HG03064 (cell line): ENCODE measurements at regions not wholly inside any gene's neighbourhood (a gene's known extent, or its start where the extent isn't known, plus 50 kb on each side); places are given as distances from the start of the nearest gene placed in this dataset.

ENCODE experiments used
- ATAC-seq: cut with Tn5 transposase; IDR thresholded peaks from one replicate; pipeline ENCODE4 v1.9.1; 2021; ENCODE audit warnings: low read depth; ENCODE audit not compliant: unreplicated experiment

DNA sequence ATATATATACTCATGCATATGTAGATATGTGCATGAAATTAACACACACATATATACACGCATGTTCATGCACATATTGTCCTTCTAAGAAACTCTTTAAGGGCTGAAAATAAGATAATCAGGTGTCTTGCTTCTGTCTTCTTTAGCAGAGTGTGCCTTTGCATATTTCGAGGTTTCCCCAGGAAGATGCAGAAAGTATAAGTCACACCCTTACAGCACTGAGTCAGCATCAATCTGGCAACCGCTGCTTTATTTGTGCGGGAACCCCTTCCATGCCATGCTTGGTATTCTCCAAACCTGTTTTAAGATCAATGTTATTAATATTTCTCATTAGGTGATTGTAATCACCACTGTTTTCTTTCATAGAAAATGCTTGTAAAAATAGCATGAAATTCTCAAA, 557.9 kb downstream of the CAAP1 start:
- no peak for ATAC-seq

DNA sequence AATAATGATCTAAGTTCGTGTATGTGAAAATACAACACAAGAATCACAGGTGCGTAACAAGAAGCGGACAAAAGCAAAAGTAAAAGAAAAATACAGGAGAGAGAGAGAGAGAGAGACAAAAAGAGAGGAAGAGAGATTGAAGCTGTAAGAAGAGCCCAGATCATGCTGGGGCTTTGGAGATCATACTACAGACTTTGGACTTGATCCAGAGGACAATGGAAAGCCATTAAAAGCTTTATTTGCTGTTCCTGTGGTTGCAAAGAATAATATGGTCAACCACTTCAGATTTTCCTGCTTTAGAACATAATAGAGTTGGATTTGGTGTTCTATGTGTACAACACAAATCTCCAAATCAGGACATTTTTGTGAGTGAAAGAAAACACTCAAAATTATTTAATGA, 561.4 kb downstream of the CAAP1 start:
- no peak for ATAC-seq

DNA sequence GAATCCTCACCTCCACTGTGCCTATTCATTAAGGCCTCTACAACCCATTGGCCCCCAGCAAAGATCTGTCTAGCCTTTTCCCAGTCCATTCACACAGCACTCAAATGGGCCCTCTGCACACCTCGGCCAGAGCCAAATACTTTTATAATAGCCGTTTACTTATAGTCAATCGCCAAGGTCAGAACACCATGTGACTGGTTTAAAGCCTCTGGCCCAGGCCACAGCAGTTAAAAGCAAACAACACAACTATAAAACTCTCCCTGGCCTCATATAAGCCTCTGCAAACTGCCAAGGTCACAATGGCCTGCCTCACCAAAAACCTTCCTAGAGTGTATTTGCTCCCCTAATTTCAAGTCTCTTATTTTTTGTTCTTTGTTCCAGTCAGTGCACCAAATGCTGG, 562.6 kb downstream of the CAAP1 start:
- ATAC-seq: no peak

DNA sequence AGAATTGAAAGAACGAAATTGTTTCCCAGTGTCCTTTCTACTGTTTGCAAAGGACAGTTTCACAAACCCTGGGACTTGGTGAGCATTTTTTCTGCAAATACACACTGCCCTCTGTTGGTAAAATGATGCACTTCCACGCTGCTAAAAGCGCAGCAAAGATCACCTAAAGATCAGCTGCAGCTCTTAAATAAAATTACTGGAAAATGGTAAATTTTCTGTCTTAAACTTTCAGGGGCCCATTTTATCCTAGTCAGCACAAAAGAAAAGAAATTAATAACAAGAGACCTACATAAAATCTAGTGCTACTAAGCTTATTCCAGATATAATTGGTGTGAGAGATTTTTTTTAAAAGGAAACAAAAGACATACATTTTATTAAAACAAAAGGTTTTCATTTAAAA, 566.0 kb downstream of the CAAP1 start:
- no peak for ATAC-seq

DNA sequence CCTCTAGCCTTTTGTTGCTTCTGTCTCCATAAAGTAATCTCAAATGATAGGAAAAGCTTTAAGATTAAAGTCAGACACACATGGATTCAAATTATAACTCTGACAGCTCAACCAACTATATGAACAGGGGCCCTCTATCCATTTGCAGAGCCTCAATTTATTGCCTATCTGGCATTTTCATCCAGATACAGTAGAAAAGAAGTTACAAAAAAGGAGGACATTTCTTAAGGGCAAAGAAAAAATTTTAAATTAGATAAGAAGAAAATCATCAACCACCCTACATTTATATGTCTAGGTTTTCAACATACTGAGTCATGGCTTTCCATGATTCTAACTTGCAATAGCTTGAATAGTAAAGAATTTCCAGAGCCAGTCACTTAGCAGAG, 567.2 kb downstream of the CAAP1 start:
- ATAC-seq: no peak

DNA sequence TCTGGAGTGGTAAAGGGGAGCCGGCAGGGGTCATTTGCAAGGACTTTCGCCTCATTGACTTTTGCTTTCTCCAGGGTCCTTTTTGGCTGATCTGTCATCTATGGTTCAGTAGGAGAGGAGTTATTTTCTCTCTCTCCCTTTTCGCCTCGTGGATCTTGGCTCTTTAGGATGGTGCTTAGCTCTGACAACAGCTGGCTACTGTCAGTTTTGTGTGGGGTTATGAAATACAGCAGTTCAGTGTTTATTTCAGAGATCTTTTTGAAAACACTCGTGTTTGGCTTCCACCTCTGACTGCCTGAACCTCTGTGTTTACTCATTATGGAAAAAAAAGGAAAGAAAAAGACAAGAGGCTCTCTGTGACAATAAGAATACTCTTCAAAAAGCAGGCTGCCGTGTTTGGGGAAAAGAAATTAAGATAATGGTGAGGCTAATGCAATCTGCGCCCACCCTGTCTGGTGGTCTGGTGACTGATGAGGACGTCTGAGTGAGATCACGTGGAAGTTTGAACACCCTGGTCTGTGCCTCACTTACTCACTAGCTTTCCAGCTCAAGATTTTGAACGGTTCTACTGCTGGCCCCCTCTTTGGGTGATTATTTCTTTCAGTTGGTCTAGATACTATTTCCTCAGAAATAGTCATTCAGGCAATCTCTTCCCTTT, 567.7 kb downstream of the CAAP1 start:
- no peak for ATAC-seq

DNA sequence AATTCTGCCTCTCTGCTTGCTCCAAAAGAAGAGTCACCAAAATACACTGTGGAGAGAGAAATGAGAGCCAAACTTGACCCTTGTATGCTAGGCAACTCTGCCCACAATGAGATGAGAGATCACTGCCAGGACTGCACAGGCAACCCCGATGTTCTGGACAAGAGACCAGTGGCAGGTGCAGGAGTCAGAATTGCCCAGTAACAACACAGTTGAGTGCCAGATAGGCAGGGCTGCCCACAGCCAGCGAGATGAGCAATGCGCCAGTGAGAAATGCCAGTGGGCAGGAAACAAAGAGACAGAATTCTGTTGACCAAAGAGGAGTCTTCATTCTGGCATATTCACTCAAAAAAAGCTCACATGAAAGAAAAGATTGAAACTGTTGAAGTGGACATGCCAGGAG, 570.7 kb downstream of the CAAP1 start:
- no peak for ATAC-seq

DNA sequence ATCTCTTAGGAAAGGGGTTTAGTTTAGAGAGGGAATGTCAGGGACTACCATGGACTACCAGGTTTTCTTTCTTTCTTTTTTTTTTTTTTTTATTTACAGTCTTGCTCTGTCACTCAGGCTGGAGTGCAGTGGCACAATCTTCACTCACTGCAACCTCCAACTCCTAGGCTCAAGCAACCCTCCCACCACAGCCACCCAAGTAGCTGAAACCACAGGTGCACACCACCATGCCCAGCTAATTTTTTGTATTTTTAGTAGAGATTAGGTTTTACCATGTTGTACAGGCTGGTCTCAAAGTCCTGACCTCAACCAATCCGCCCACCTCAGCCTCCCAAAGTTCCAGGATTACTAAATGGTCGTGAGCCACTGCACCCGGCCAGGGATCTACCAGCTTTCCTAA, 572.7 kb downstream of the CAAP1 start:
- no peak for ATAC-seq

DNA sequence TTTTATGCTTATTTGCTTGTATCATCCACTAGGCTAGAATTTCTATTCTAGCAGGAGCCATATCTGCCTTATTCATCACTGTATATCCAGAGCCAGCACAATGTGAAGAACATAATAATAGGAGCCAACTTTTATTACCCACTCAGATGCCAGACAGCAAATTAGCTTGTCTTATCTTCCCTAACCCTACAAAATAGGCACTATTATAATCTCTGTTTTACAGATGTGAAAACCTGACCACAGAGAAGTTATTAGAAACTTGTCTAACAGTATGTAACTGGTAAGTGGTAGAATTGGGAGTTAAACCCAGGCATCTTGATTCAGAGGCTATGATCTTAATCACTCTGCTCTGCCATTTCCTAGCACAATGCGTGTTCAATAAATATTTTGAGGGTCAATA, 579.5 kb downstream of the CAAP1 start:
- ATAC-seq: no peak

DNA sequence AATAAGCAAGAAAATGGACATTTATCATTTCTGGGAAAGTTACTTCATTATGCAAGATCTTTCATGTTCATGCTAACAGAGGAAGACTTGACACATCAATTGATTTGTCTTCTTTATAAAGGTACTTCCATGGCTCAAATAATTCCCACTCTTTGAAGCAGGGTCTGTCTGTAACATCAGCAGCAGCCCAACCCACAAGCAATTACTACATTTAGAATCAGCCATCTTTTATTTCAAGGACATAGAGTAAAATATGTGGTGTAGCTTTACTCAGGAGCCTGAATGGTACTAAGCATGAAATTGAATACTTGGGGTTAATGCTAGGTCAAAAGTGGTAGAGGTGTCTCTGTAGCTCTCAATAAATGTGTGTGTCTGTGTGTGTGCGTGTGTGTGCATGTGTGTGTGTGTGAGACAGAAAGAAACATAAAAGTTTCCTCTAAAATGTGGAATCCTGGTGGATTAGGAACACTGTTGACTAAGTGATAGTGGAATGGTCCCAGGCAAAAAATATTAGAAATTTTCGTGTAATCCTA, 581.1 kb downstream of the CAAP1 start:
- ATAC-seq: no peak

DNA sequence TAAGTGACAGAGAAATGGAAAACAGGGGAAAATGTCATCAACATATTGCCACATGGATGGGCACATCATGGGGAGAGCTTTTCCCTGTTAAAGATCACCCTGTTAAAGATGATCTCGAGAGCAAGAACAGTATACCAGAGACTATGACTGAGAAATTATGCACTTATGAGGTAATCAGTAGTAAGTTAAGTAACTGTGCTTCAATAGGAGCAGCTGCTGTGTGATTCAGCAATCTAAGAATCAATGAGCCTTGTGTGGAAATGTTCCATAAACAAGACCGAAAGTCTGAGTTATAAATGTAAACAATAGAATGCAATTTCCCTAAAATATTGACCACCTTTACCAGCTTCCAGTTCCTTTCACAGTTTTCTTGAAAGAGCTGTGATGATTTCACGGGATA, 582.3 kb downstream of the CAAP1 start:
- no peak for ATAC-seq

DNA sequence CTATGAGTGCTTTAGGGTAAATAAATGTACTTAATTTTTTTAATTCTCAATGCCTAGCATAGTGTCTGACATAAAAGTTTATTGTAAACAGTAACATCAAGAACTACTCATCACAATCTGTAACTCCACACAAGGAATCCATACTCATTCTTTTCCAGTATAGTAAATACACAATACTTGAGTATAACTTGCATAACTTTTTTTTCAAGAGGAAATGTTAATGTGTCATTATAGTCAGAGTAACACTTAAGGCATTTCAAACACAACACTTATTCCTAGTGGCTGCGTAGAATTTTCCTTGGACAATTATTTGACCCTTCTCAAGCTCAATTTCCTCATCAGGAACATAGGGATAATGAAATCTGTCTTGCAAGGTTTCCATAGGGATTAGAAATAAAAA, 584.3 kb downstream of the CAAP1 start:
- no peak for ATAC-seq

DNA sequence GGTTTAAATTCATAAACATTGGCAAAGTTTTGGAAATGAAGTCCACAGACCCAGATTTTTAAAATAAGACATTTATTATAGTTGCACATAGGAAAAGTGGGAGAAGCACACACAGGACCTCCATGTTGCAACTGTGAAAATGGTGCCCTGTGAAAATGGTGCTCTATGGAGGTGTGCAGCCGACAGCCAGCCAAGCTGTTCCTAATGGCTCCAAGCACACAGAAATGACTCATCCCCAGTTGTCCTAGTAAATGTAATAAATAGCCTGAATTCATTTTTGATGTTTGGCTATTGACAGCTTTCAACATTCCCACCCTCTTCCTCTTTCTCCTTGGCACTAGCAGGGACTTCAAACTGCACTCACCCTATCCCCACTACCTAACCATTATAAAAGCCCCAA, 590.9 kb downstream of the CAAP1 start:
- no peak for ATAC-seq

DNA sequence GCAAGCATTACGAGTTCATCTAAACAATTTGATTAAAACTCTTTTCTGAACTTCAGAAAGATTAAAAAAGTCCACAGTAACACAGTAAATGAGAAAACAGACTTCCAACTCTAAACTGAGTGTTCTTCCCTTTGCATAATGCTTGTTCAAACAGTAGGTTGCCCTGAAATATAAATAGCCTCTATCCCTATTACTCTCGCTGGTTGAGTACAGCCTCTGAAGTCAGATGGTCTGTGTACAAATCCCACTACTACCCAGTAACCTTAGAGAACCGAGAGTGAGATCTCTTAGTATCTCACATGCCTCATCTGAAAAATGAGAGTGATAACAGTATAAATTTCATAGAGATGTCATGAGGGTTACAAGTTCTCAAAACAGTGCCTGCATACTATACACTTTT, 591.6 kb downstream of the CAAP1 start:
- ATAC-seq: no peak

DNA sequence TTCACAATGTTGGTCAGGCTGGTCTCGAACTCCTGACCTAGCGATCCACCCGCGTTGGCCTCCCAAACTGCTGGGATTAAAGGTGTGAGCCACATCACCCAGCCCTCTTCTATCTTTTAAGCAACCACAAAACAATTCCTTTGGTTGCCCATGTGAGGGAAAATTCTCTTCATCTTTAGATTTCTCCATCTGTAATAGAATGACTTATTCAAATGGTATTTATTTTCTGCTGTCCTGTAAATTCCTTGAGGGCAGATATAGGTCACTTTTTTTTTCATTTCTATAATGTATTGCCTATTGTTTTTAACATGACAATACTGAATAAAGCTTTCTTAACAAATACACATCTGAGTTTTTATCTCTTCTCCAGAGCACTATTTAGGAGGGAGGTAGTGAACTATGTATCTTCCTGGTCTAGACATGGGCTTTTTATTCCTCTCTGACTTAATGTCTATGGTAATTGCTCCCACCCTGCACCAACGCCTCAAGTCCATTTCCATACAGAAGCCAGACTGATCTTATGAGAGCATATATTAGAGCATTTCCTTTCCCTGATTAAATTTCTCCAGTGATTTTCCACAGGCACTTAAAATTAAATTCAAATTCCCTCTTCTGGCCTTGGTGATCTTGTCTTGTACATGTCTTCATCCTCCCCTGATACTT, 595.6 kb downstream of the CAAP1 start:
- ATAC-seq: no peak

DNA sequence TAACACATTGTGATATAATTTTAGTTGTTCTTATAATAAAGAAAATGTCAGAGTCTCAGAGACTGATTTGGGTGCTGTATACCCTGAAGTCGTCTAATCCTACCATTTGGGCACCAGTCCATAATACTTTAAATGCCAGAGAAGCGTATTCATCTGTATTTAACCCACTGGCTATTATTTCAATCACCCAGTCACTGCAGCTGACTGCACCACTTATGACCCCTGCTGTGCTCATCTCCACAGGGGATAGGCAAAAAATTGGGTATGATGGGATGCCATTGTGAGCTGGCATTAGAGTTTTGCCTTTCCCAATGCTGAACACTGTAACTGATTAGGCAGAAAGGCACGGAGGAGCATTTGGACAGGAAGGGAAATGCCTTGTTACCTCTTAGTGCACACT, 599.7 kb downstream of the CAAP1 start:
- ATAC-seq: no peak

DNA sequence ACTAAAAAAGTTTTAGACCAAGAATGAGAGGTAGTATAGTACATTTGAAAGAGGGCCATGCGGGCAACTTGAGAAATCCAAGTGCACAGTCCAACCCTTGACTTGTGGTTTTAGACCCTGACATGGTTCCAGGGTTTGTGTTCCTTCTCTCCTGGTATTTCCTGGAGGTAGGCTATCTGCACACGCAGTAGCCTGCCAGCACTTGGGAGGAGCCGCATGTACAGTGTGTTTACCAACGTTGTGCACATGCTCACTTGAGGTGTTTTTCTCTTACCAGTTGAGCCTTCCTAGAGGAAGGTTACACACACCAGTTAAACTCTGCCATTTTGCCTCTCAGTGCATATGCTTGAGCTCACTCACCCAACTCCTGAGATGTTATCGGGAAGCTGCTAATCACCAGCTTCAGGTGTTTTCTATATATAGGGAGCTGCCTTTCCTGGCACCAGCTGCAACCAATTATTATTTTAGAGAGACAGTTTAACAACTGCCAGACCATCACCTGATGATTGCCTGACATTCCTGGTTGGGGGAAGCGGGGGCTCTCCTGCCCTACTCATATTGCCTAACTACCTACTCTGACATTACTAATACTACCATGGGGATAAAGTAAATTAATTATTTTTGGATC, 593.4 kb upstream of the TUSC1 start:
- ATAC-seq: no peak

DNA sequence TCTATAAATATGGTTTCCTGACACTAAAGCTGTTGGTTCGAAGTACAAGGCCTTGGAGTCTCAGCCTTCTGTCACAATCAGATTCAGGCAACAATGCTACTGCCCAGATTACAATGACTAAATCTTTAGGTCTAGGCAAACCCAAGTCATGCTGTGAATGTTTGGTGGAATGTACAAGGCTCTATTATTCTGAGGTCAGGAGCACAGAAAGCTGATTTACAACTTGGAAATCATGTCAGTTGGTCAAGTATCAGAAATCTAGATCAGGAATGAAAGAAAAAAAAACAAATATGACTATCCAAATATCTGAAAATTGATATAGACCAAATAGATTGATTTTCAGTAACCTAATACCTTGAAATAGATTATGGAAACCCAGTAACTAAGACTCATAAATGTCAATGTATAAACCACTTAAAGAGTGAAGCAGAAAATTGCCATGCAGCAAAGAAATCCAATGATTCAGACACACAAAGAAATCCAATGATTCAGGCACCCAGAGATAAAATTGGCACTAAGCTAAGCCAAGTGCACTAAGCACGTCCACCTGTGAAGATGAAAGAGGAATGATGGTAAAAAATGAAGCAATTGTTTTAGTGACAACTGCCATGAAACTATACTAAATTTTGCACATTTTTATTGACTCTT, 588.0 kb upstream of the TUSC1 start:
- no peak for ATAC-seq

DNA sequence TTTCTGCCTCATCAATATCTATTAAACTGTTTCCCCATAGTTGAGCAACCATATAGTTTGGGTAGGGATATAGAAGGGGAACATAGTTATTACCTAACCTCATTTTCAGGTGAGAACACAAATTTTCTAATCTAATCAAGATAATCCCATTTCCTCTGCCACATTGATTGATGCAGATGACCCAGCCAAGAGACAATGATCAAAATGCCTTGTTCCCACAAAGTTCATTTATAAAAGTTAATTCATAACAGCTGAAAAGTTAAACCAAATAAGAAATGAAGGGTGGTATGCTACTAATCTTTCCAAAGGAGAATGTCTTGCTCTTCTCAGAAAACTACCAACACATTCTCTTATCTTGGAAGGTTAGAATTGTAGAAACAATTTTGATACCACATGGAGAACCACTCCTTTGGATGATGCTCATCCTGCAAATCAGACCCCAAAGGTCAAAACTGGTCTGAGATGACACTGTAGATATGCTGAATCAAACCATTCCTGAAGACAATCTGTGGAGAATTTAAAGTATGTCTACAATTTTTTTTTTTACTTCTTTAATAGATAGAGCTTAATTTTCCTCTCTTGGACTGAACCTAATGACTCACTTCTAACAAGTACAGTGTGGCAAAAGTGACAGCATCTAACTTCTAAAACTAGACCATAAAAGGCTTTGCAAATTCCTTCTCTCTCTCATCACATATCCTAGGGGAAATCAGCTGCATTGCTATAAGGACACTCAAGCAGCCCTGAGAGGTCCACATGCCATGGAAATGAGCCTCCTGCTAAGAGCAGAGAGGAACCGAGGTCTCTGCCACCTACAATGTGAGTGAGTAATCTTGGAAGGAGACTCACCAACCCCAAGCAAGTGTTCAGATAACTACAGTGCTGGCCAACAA, 586.7 kb upstream of the TUSC1 start:
- no peak for ATAC-seq

DNA sequence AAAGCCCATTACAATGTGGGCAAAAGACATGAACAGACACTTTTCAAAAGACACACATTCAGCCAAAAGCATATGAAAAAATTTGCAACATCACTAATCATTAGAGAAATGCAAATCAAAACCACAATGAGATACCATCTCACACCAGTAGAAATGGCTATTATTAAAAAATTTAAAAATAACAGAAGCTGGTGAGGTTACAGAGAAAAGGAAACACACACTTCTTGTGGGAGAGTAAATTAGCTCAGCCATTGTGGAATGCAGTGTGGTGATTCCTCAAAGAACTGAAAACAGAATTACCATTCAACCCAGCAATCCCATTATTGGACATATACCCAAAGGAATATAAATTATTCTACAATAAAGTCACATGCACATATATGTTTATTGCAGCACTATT, 585.2 kb upstream of the TUSC1 start:
- no peak for ATAC-seq
